ENCODE measurements at regions not wholly inside any gene's neighbourhood (a gene's known extent, or its start where the extent isn't known, plus 50 kb on each side); places are given as distances from the start of the nearest gene placed in this dataset.

DNA sequence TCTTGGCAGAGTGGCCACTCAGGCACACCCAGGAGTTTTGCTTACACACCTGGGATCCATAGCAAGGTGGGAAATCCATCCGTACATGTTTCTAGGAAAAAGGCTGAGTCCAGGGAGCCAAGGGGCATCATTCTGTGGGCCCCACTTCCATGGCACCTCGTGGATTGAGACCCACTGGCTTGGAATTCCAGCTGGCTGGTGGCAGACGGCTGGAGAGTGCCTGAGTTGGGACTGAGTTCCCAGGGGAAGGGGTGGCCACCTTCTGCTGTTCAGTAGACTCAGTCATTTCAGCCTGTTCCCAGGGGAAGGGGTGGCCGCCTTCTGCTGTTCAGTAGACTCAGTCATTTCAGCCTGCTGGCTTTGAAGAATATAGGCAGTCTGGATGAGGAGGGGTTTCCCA, 366.0 kb upstream of the GRIA3 start (continued):
- TF ChIP-seq, protein P1, sequence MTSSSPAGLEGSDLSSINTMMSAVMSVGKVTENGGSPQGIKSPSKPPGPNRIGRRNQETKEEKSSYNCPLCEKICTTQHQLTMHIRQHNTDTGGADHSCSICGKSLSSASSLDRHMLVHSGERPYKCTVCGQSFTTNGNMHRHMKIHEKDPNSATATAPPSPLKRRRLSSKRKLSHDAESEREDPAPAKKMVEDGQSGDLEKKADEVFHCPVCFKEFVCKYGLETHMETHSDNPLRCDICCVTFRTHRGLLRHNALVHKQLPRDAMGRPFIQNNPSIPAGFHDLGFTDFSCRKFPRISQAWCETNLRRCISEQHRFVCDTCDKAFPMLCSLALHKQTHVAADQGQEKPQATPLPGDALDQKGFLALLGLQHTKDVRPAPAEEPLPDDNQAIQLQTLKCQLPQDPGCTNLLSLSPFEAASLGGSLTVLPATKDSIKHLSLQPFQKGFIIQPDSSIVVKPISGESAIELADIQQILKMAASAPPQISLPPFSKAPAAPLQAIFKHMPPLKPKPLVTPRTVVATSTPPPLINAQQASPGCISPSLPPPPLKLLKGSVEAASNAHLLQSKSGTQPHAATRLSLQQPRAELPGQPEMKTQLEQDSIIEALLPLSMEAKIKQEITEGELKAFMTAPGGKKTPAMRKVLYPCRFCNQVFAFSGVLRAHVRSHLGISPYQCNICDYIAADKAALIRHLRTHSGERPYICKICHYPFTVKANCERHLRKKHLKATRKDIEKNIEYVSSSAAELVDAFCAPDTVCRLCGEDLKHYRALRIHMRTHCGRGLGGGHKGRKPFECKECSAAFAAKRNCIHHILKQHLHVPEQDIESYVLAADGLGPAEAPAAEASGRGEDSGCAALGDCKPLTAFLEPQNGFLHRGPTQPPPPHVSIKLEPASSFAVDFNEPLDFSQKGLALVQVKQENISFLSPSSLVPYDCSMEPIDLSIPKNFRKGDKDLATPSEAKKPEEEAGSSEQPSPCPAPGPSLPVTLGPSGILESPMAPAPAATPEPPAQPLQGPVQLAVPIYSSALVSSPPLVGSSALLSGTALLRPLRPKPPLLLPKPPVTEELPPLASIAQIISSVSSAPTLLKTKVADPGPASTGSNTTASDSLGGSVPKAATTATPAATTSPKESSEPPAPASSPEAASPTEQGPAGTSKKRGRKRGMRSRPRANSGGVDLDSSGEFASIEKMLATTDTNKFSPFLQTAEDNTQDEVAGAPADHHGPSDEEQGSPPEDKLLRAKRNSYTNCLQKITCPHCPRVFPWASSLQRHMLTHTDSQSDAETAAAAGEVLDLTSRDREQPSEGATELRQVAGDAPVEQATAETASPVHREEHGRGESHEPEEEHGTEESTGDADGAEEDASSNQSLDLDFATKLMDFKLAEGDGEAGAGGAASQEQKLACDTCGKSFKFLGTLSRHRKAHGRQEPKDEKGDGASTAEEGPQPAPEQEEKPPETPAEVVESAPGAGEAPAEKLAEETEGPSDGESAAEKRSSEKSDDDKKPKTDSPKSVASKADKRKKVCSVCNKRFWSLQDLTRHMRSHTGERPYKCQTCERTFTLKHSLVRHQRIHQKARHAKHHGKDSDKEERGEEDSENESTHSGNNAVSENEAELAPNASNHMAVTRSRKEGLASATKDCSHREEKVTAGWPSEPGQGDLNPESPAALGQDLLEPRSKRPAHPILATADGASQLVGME (CRISPR knock-in tag; IDR thresholded peaks at IDR 0.05) = no peak
- TF ChIP-seq, protein P2, sequence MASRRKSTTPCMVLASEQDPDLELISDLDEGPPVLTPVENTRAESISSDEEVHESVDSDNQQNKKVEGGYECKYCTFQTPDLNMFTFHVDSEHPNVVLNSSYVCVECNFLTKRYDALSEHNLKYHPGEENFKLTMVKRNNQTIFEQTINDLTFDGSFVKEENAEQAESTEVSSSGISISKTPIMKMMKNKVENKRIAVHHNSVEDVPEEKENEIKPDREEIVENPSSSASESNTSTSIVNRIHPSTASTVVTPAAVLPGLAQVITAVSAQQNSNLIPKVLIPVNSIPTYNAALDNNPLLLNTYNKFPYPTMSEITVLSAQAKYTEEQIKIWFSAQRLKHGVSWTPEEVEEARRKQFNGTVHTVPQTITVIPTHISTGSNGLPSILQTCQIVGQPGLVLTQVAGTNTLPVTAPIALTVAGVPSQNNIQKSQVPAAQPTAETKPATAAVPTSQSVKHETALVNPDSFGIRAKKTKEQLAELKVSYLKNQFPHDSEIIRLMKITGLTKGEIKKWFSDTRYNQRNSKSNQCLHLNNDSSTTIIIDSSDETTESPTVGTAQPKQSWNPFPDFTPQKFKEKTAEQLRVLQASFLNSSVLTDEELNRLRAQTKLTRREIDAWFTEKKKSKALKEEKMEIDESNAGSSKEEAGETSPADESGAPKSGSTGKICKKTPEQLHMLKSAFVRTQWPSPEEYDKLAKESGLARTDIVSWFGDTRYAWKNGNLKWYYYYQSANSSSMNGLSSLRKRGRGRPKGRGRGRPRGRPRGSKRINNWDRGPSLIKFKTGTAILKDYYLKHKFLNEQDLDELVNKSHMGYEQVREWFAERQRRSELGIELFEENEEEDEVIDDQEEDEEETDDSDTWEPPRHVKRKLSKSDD (conservative IDR thresholded peaks at IDR 0.05; ENCODE audit: low read length) = no peak
- TF ChIP-seq ASH1L (IDR thresholded peaks at IDR 0.05; ENCODE audit: borderline replicate concordance, low read depth, partially characterized antibody) = no peak
- no peak for TF ChIP-seq STAT5A (IDR thresholded peaks at IDR 0.05; ENCODE audit: borderline replicate concordance, low read length)
- no peak for TF ChIP-seq TOE1 (IDR thresholded peaks at IDR 0.05; ENCODE audit: borderline replicate concordance)
- TF ChIP-seq TOE1 (CRISPR knock-in tag; IDR thresholded peaks at IDR 0.05; ENCODE audit: borderline replicate concordance, low read depth) = no peak
- no peak for TF ChIP-seq CBFA2T3 (IDR thresholded peaks at IDR 0.05)
- no peak for TF ChIP-seq BRD9 (IDR thresholded peaks at IDR 0.05; ENCODE audit: low read depth, partially characterized antibody)
- TF ChIP-seq IFI16 (CRISPR knock-in tag; IDR thresholded peaks at IDR 0.05) = no peak
- TF ChIP-seq HDAC1 (IDR thresholded peaks at IDR 0.05) = no peak
- TF ChIP-seq NR4A1 (CRISPR knock-in tag; IDR thresholded peaks at IDR 0.05) = no peak
- TF ChIP-seq NR4A1 (tag; IDR thresholded peaks at IDR 0.05) = no peak
- no peak for TF ChIP-seq BCOR (IDR thresholded peaks at IDR 0.05)
- no peak for TF ChIP-seq RAD51 (IDR thresholded peaks at IDR 0.05; ENCODE audit: borderline replicate concordance, low read depth)
- TF ChIP-seq ZNF444 (CRISPR knock-in tag; IDR thresholded peaks at IDR 0.05) = no peak

Measured in K562 (cell line).